SH-SY5Y (cell line): ENCODE measurements at regions not wholly inside any gene's neighbourhood (a gene's known extent, or its start where the extent isn't known, plus 50 kb on each side); places are given as distances from the start of the nearest gene placed in this dataset.

Experiments
- GATA2 ChIP-seq: IDR thresholded peaks from 2 replicates; pipeline ENCODE4 v1.6.1; 2011; ENCODE audit warnings: mild to moderate bottlenecking, low read depth, low read length
- GATA3 ChIP-seq: IDR thresholded peaks from 2 replicates; pipeline ENCODE4 v1.6.1; 2011; ENCODE audit warnings: low read depth, mild to moderate bottlenecking, low read length, moderate library complexity

DNA sequence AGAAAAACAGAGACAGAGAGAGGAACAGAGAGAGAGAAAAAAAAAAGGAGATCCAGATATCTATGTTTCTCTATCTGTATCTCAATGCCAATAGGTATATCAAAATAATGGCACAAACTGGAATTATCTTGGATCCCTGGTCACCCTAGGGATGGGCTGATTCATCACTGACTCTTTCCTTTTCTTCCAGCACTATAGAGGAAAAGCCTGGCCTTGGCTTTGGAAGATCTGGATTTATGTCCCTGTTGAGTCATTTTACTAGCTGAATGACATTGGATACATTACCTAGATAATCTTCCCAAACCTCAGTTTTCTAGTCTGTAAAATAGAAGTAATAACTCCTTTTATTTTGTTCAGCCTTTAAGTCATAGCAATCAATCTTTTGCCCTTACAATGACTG lies 152.8 kb upstream of the GDF10 start:
- no peak for TF ChIP-seq GATA3
- no peak for TF ChIP-seq GATA2
